AG04450 (cell line): ENCODE measurements at regions not wholly inside any gene's neighbourhood (a gene's known extent, or its start where the extent isn't known, plus 50 kb on each side); places are given as distances from the start of the nearest gene placed in this dataset.

Experiments used
- CTCF ChIA-PET: fragments of 300-600, 350-600 bp; formaldehyde crosslinking; extraction: SDS; loops from one replicate; lab custom pipeline; 2022; ENCODE audit warnings: antibody characterized with exemption, inconsistent platforms; lab: Charles Lee
- POLR2A ChIA-PET: fragments of 350-600 bp; formaldehyde crosslinking; extraction: SDS; loops from one replicate; lab custom pipeline; 2021; ENCODE audit warnings: antibody characterized with exemption, inconsistent platforms; lab: Yijun Ruan, JAX
- DNase-seq: peaks from one replicate; pipeline ENCODE4 v3.0.0-alpha.2; 2011; ENCODE audit warnings: low read depth, low spot score
- H3K27ac ChIP-seq: one replicate; pipeline ENCODE4 v1.5.1; 2012; ENCODE audit warnings: low read depth, low read length, control low read depth
- H3K27me3 ChIP-seq: one replicate; pipeline ENCODE4 v1.6.0; 2012; ENCODE audit warnings: low read length; ENCODE audit not compliant: control insufficient read depth, insufficient read depth
- H3K4me3 ChIP-seq: 2 replicates; pipeline ENCODE4 v1.5.1; 2011; ENCODE audit warnings: mild to moderate bottlenecking, low read depth, low read length, control low read depth
- H3K9me3 ChIP-seq: 2 replicates; pipeline ENCODE4 v1.5.1; 2012; ENCODE audit warnings: low read length; ENCODE audit not compliant: control insufficient read depth, insufficient read depth
- TF ChIP-seq, protein P1 (sequence below): IDR thresholded peaks from 2 replicates; pipeline ENCODE4 v1.5.1; 2011; ENCODE audit warnings: low read depth, low read length, control low read depth, inconsistent platforms

DNA sequence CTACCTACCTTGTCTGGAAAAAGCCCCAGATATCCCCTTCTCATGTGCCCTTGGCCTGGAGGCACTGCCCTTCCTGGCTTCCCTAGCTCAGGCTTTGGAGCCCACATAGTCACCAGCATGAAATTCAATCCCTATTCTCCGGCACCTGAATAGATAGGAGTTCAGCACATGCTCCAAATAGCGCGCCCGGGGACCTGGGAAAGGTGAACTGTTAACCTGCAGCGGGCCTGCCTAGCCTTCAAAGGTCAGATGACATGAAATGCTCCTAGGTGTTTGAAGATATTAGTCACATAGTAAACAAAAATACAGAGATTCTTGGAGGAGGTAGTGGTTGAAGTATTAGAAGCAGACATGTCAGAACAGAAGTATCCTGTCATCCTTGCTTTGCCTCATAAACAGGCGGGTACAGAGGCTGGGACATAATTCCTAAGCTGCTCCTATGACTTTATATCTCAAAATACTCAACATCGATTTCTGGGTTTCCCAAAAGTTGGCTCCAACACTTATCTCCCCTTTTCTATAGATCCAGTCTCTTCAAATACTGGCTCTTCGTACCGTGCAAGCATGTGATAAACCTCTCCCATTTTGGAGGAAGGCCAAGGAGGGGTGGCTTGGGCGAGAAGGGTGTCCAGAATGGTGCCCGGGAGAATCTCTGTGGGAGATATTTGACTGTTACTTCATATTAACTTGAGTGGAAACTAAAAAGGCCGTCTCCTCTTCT lies 88.0 kb upstream of the ANKH start:
- ChIA-PET POLR2A (no interaction called here), CTCF (interaction anchor here (1.9 kb wide), 1 partner anchor 232 kb away, joined by 4 read pairs; no protein-coding TSS in a partner anchor)

DNA sequence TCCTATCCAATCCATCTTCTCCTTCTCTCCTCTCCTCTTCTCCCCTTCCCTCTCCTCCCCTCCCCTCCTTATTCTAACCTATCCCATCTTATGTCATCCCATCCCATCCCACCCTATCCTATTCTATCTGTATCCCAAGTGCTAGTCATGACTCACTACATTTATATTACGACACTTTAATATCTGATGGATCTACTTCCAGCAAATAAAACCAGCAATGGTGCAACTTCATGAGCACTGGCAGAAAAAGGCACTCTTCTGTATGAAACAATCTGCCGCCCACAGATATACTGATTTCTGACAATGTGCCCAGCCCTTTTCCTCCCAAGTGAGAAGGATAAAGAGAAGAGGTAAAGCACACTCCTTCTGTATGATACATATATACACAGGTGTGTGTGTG lies 86.6 kb upstream of the ANKH start:
- CTCF ChIA-PET = interaction anchor here (0.7 to 1.9 kb wide), 2 partner anchors 25 to 231 kb away, joined by 3 to 4 read pairs; no protein-coding TSS in a partner anchor
- TF ChIP-seq, protein P1, sequence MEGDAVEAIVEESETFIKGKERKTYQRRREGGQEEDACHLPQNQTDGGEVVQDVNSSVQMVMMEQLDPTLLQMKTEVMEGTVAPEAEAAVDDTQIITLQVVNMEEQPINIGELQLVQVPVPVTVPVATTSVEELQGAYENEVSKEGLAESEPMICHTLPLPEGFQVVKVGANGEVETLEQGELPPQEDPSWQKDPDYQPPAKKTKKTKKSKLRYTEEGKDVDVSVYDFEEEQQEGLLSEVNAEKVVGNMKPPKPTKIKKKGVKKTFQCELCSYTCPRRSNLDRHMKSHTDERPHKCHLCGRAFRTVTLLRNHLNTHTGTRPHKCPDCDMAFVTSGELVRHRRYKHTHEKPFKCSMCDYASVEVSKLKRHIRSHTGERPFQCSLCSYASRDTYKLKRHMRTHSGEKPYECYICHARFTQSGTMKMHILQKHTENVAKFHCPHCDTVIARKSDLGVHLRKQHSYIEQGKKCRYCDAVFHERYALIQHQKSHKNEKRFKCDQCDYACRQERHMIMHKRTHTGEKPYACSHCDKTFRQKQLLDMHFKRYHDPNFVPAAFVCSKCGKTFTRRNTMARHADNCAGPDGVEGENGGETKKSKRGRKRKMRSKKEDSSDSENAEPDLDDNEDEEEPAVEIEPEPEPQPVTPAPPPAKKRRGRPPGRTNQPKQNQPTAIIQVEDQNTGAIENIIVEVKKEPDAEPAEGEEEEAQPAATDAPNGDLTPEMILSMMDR = no peak
- POLR2A ChIA-PET = interaction anchor here (0.6 kb wide), 1 partner anchor 298 kb away, joined by 3 read pairs; no protein-coding TSS in a partner anchor
- DNase-seq = no peak
- Histone ChIP-seq H3K27ac (no peak overlapping the region), H3K9me3 (peaks cover 3% of the 10 kb centered on the region; the same call in 1 of the 2 replicates), H3K4me3 (no peak overlapping the region), H3K27me3 (peaks cover 5% of the 10 kb centered on the region)

More for the DNA sequence above, 88.0 kb upstream of the ANKH start:
- Histone ChIP-seq H3K27ac (no peak overlapping the region), H3K27me3 (peaks cover 5% of the 10 kb centered on the region), H3K9me3 (peaks cover 3% of the 10 kb centered on the region; the same call in 1 of the 2 replicates), H3K4me3 (no peak overlapping the region)
- TF ChIP-seq, protein P1 = no peak
- no peak for DNase-seq

DNA sequence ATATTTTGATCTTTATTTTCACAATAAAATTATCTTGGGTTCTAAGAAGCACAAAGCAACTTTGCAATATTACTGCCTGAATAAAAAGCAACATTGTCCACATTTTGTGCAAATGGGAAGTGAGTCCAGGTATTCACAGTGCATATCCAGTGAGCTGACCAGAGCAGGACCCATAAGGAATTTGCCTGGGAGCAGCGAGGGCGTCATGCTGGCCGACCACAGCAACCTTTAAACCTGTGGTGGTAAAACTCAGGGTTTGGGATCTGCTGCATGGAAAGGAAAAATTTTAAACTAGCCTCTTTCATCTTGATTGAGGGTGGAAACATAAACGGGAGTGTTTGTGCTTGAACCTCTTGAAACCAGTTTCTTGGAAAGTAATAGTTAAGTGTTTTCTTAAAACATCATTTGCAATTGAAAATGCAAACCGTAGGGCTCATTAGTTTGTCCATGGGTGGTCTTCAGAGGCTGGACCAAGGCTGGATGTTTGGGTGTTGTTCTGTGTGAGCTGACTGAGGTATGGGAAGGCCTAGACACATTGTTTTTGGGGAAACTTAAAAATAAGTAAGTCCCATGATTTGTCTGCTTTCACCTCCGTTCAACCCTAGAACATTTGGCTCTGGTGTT lies 85.0 kb upstream of the ANKH start:
- DNase-seq = no peak
- TF ChIP-seq, protein P1 = no peak
- H3K9me3 ChIP-seq = peaks cover 3% of the 10 kb centered on the region; the same call in 1 of the 2 replicates
- no peak overlapping the region for H3K4me3 ChIP-seq
- H3K27me3 ChIP-seq = peaks cover under 1% of the 10 kb centered on the region
- ChIA-PET CTCF (interaction anchor here (2.5 kb wide), 1 partner anchor 47 kb away, joined by 9 read pairs; no protein-coding TSS in a partner anchor), POLR2A (interaction anchor here (0.6 kb wide), 1 partner anchor 77 kb away, joined by 5 read pairs; no protein-coding TSS in a partner anchor)
- H3K27ac ChIP-seq = no peak overlapping the region

DNA sequence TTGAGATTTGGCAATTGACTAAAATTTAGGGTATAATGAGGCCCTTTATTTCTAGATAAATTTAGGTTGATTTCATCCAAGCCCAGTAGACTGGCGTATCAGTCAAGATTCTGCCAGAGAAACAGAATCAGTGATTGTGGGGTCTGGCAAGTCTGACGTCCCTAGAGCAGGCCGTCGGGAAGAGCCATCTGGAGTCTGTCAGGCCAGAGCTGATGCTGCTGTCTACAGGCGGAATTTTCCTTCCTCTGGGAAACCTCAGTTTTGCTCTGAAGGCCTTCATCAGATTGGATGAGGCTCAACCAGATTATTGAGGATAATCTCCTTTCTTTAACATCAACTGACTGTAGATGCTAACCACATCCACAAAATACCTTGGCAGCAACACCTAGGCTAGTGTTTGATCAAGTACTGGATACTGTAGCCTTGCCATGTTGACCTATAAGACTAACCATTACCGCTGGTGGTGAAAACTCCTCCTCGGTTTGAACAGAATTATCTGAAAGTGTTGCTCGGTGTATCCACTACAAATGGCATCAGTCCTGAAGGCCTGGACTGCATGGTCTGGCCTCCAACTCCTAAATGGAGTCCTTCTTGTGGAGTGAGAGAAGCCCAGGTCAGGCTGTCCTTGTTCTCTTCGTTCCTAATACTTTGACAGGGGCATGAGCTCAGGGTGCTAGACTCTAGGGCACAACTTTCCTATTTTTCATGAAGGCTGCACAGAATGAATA lies 83.2 kb upstream of the ANKH start:
- no peaks in the 10 kb centered on the region for H3K9me3 ChIP-seq
- no peak for DNase-seq
- TF ChIP-seq, protein P1 = no peak
- POLR2A ChIA-PET = interaction anchor here (0.6 kb wide), 1 partner anchor 53 kb away, joined by 6 read pairs; no protein-coding TSS in a partner anchor
- no peak overlapping the region for H3K4me3 ChIP-seq
- CTCF ChIA-PET = no interaction called here
- H3K27me3 ChIP-seq = peaks cover 5% of the 10 kb centered on the region
- no peak overlapping the region for H3K27ac ChIP-seq
